ENCODE measurements at regions not wholly inside any gene's neighbourhood (a gene's known extent, or its start where the extent isn't known, plus 50 kb on each side); places are given as distances from the start of the nearest gene placed in this dataset.

DNA sequence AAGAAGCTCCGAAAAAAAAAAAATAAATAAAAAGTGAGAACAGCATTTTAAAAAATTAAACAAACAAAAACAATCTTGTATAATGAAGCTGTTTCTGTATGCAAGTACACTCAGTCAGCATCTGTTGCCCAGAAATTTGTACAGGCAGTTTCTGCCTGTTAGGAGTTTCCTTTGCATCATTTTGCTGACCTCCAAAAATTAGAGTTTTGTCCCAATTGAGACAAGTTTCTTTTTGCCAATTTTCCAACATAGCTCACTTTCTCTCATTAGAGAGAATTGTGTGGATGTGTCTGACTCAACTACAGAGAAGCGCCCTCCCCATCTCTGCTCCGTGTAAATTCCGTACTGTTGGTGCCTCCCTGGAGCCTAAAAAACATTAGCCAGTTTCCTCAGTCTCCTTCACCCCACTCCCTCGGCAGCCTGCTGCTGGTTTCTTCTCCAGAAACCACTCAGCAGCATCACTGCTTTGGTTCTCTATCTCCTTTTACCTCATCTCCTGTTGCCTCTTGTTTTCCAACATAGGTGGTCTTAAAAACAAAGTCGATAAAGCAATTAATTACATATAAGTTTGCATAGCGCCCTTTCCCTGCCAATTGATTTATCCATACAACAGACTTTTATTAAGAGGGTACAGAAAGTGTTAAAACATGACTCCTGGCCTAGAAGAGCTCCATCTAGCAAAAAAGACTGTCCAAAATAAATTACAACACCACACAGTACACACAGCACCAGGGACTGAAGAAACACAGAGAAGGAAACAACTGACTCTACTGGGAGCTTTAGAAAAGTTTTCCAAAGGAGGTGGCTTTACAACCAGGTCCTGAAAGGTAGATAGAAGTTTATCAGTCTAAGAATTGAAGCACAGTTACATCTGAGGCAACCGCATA, 286.7 kb downstream of the SHOX2 start:
- TF ChIP-seq, protein P1, sequence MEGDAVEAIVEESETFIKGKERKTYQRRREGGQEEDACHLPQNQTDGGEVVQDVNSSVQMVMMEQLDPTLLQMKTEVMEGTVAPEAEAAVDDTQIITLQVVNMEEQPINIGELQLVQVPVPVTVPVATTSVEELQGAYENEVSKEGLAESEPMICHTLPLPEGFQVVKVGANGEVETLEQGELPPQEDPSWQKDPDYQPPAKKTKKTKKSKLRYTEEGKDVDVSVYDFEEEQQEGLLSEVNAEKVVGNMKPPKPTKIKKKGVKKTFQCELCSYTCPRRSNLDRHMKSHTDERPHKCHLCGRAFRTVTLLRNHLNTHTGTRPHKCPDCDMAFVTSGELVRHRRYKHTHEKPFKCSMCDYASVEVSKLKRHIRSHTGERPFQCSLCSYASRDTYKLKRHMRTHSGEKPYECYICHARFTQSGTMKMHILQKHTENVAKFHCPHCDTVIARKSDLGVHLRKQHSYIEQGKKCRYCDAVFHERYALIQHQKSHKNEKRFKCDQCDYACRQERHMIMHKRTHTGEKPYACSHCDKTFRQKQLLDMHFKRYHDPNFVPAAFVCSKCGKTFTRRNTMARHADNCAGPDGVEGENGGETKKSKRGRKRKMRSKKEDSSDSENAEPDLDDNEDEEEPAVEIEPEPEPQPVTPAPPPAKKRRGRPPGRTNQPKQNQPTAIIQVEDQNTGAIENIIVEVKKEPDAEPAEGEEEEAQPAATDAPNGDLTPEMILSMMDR (IDR thresholded peaks at IDR 0.05; ENCODE audit: low read depth, low read length, poor library complexity, severe bottlenecking), result no peak
- no peak for TF ChIP-seq EZH2phosphoT487 (IDR thresholded peaks at IDR 0.05; ENCODE audit: borderline replicate concordance, low read length)
